B cell (primary cell): ENCODE measurements at regions not wholly inside any gene's neighbourhood (a gene's known extent, or its start where the extent isn't known, plus 50 kb on each side); places are given as distances from the start of the nearest gene placed in this dataset.

Source experiments
- ATAC-seq: fragments of 200-7000 bp; cut with Tn5 transposase; one replicate; pipeline ENCODE4 v1.10.0; 2021; ENCODE audit warnings: low read depth, mild to moderate bottlenecking, moderate number of reproducible peaks, moderate library complexity
- CTCF ChIA-PET: fragments of 350-600 bp; sonication (Branson Sonifier 250); formaldehyde crosslinking; loops from one replicate; lab custom pipeline; 2021; ENCODE audit warnings: antibody characterized with exemption, inconsistent platforms; lab: Charles Lee
- POLR2A ChIA-PET: fragments of 350-600 bp; sonication (Branson Sonifier 250); formaldehyde crosslinking; loops from one replicate; lab custom pipeline; 2021; ENCODE audit warnings: antibody characterized with exemption; lab: Charles Lee
- DNase-seq: peaks from one replicate; pipeline ENCODE4 v3.0.0; 2013
- H2AFZ ChIP-seq: 2 replicates; pipeline ENCODE4 v1.6.1; 2012; ENCODE audit warnings: mild to moderate bottlenecking, low read depth, low read length; ENCODE audit not compliant: insufficient read depth, poor library complexity, severe bottlenecking
- H3K27ac ChIP-seq, 2 donors: 1 replicate in 1 of 2; 2 replicates in 1 of 2; pipeline ENCODE4 v1.5.1; 2012 to 2013; ENCODE audit warnings: low read length in 2 of 2, mild to moderate bottlenecking in 2 of 2, moderate library complexity in 1 of 2
- H3K27me3 ChIP-seq, 4 experiments: fragments of 200-600 bp in 1 of 4; sonication (generic) in 1 of 4; replicated peaks in 1 of 4; 1 replicate in 2 of 4; 2 replicates in 2 of 4; pipeline versions ENCODE4 v1.6.1 to v1.7.0; 2013 to 2016; ENCODE audit warnings: low read length in 3 of 4, mild to moderate bottlenecking in 2 of 4, mixed read lengths in 1 of 4, moderate library complexity in 1 of 4; ENCODE audit not compliant: insufficient read depth in 4 of 4, control insufficient read depth in 3 of 4; ENCODE audit errors: control extremely low read depth in 1 of 4
- H3K36me3 ChIP-seq, 2 experiments: replicated peaks in 1 of 2; 1 replicate in 1 of 2; 2 replicates in 1 of 2; pipeline versions ENCODE4 v1.6.1 to v1.7.1; 2013; ENCODE audit warnings: low read length in 1 of 2; ENCODE audit not compliant: insufficient read depth in 2 of 2, control insufficient read depth in 1 of 2; ENCODE audit errors: control extremely low read depth in 1 of 2, extremely low read depth in 1 of 2
- H3K4me1 ChIP-seq, 2 donors: fragments of 200-600 bp in 1 of 2; sonication (generic) in 1 of 2; 1 replicate in 1 of 2; 2 replicates in 1 of 2; pipeline versions ENCODE4 v1.5.1 to v1.6.1; 2013 to 2017; ENCODE audit warnings: low read length in 2 of 2; ENCODE audit not compliant: control insufficient read depth in 2 of 2, insufficient read depth in 2 of 2
- H3K4me2 ChIP-seq: replicated peaks from 2 replicates; pipeline ENCODE3; 2012; ENCODE audit warnings: mild to moderate bottlenecking, low read depth, low read length; ENCODE audit not compliant: poor library complexity, severe bottlenecking
- H3K4me3 ChIP-seq, 5 experiments: fragments of 200-600 bp in 1 of 5; sonication (generic) in 1 of 5; 1 replicate in 3 of 5; 2 replicates in 2 of 5; pipeline versions ENCODE4 v1.5.1 to v1.7.0; 2011 to 2016; ENCODE audit warnings: low read length in 4 of 5, mild to moderate bottlenecking in 4 of 5, low read depth in 2 of 5, control low read depth in 1 of 5, moderate library complexity in 1 of 5; ENCODE audit not compliant: insufficient read depth in 1 of 5; ENCODE audit errors: control extremely low read depth in 1 of 5, extremely low read depth in 1 of 5
- H3K79me2 ChIP-seq: fragments of 200-600 bp; sonication (generic); one replicate; pipeline ENCODE4 v1.6.0; 2016; ENCODE audit warnings: low read length; ENCODE audit not compliant: control insufficient read depth, insufficient read depth
- H3K9ac ChIP-seq: fragments of 200-600 bp; sonication (generic); 2 replicates; pipeline ENCODE4 v1.6.1; 2017; ENCODE audit warnings: mild to moderate bottlenecking, low read length, moderate library complexity
- H3K9me3 ChIP-seq, 3 donors: one replicate each; pipeline versions ENCODE4 v1.6.1 to v1.7.1; 2013; ENCODE audit warnings: low read length in 2 of 3; ENCODE audit not compliant: control insufficient read depth in 2 of 3, insufficient read depth in 1 of 3; ENCODE audit errors: control extremely low read depth in 1 of 3
- H4K20me1 ChIP-seq: 2 replicates; pipeline ENCODE4 v1.6.0; 2012; ENCODE audit warnings: mild to moderate bottlenecking, low read length; ENCODE audit not compliant: insufficient read depth, control insufficient read depth, poor library complexity, severe bottlenecking
- H3K27ac Mint-ChIP-seq: one replicate; pipeline ENCODE4 v1.8.0; 2021; ENCODE audit warnings: mixed read lengths
- H3K27me3 Mint-ChIP-seq: one replicate; pipeline ENCODE4 v1.8.0; 2021; ENCODE audit warnings: mixed read lengths
- H3K4me1 Mint-ChIP-seq: one replicate; pipeline ENCODE4 v1.8.0; 2021; ENCODE audit warnings: mixed read lengths
- H3K4me3 Mint-ChIP-seq: one replicate; pipeline ENCODE4 v1.8.0; 2021; ENCODE audit warnings: mixed read lengths
- H3K9me3 Mint-ChIP-seq: one replicate; pipeline ENCODE4 v1.8.0; 2022; ENCODE audit warnings: mixed read lengths; ENCODE audit not compliant: insufficient read depth
- EZH2 ChIP-seq: IDR thresholded peaks from 2 replicates; pipeline ENCODE4 v1.6.1; 2012; ENCODE audit warnings: borderline replicate concordance, low read depth, mild to moderate bottlenecking, moderate library complexity, low read length; ENCODE audit not compliant: insufficient read depth, poor library complexity, severe bottlenecking
- WGBS: methylation state at CpG from one replicate; pipeline ENCODE4 v1.1.5; 2013; ENCODE audit warnings: missing lambda C conversion rate; ENCODE audit not compliant: insufficient coverage; 5-methylcytosine and 5-hydroxymethylcytosine counted together
- intact Hi-C: fragments of 100-400 bp; cut with micrococcal nuclease; formaldehyde crosslinking; loops from one replicate; pipeline ENCODE4 v1.10.0; 2022
- TF ChIP-seq, protein P1 (sequence below): fragments of 200-600 bp; IDR thresholded peaks from one replicate; pipeline ENCODE4 v1.8.0; 2022; ENCODE audit warnings: antibody characterized with exemption, mild to moderate bottlenecking

- Histone ChIP-seq H4K20me1 (no peaks in the 10 kb centered on the region), H3K79me2 (no peaks in the 10 kb centered on the region), H3K4me2 (no peak overlapping the region), H3K9me3 (peaks cover 0 to 43% (median 0%) of the 10 kb centered on the region in 3 donors), H2AFZ (no peak overlapping the region), H3K4me1 (no peaks in the 10 kb centered on the region), H3K36me3 (no peaks in the 10 kb centered on the region), H3K9ac (no peak overlapping the region), H3K27me3 (no peaks in the 10 kb centered on the region), H3K4me3 (no peak overlapping the region), H3K27ac (no peak overlapping the region)
- Mint-ChIP-seq H3K4me1 (no peaks in the 10 kb centered on the region), H3K27me3 (no peaks in the 10 kb centered on the region), H3K4me3 (no peak overlapping the region), H3K27ac (no peak overlapping the region), H3K9me3 (peaks cover 2% of the 10 kb centered on the region)
- intact Hi-C loops = no loop called here
- DNase-seq (no peak), ATAC-seq (no peak)
- TF ChIP-seq, protein P1, sequence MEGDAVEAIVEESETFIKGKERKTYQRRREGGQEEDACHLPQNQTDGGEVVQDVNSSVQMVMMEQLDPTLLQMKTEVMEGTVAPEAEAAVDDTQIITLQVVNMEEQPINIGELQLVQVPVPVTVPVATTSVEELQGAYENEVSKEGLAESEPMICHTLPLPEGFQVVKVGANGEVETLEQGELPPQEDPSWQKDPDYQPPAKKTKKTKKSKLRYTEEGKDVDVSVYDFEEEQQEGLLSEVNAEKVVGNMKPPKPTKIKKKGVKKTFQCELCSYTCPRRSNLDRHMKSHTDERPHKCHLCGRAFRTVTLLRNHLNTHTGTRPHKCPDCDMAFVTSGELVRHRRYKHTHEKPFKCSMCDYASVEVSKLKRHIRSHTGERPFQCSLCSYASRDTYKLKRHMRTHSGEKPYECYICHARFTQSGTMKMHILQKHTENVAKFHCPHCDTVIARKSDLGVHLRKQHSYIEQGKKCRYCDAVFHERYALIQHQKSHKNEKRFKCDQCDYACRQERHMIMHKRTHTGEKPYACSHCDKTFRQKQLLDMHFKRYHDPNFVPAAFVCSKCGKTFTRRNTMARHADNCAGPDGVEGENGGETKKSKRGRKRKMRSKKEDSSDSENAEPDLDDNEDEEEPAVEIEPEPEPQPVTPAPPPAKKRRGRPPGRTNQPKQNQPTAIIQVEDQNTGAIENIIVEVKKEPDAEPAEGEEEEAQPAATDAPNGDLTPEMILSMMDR = no peak
- no peak for TF ChIP-seq EZH2
- ChIA-PET CTCF (no interaction called here), POLR2A (no interaction called here)
- WGBS = 80% methylated on average over 15 of the region's 15 CpGs
These were observed 410.0 kb downstream of the TCERG1L start for GRCh38 chr10:130901311-130902165.

DNA sequence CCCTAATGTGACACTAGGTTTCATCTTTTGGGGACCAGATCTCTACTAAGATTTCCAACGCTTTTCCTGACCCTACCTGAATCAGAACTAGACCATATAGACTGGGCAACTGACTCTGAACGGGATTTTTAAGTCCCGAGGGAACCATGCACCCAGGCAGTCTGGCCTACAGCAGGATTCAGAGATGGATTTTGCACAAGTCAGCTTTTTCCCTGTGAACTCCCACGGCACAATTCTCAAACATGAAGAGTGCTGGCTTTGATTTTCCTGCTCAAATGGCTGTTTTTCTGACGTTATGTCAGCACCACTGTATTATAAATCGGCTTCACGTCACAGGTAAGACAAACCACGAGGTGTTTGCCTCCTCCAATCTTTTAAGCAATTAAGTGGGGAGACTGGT lies 409.1 kb downstream of the TCERG1L start:
- Histone ChIP-seq H3K4me3 (no peak overlapping the region), H3K27ac (no peak overlapping the region), H2AFZ (no peak overlapping the region), H3K4me1 (no peaks in the 10 kb centered on the region), H3K9me3 (peaks cover 0 to 48% (median 0%) of the 10 kb centered on the region in 3 donors), H3K4me2 (no peak overlapping the region), H3K36me3 (no peaks in the 10 kb centered on the region), H3K9ac (no peak overlapping the region), H3K27me3 (no peaks in the 10 kb centered on the region), H4K20me1 (no peaks in the 10 kb centered on the region), H3K79me2 (no peaks in the 10 kb centered on the region)
- no peak for TF ChIP-seq EZH2
- TF ChIP-seq, protein P1 = no peak
- CTCF ChIA-PET = no interaction called here
- H3K4me3 Mint-ChIP-seq = no peak overlapping the region
- peaks cover 2% of the 10 kb centered on the region for H3K9me3 Mint-ChIP-seq
- 84% methylated on average over 5 of the region's 8 CpGs for WGBS
- no peak overlapping the region for H3K27ac Mint-ChIP-seq
- POLR2A ChIA-PET = no interaction called here
- H3K27me3 Mint-ChIP-seq = no peaks in the 10 kb centered on the region
- H3K4me1 Mint-ChIP-seq = no peaks in the 10 kb centered on the region
- intact Hi-C loops = no loop called here
- DNase-seq (no peak), ATAC-seq (no peak)
